Superior temporal gyrus (tissue), 1 donor: ENCODE measurements at regions not wholly inside any gene's neighbourhood (a gene's known extent, or its start where the extent isn't known, plus 50 kb on each side); places are given as distances from the start of the nearest gene placed in this dataset.
"Not testable (repeated sequence)": the region's sequence is repeated elsewhere in the genome, so short reads cannot be mapped to it uniquely, and the experiment has no call there.

Experiments
- DNase-seq: peaks from one replicate; pipeline ENCODE4 v3.0.0-alpha.2; 2016; ENCODE audit errors: extremely low spot score

DNA sequence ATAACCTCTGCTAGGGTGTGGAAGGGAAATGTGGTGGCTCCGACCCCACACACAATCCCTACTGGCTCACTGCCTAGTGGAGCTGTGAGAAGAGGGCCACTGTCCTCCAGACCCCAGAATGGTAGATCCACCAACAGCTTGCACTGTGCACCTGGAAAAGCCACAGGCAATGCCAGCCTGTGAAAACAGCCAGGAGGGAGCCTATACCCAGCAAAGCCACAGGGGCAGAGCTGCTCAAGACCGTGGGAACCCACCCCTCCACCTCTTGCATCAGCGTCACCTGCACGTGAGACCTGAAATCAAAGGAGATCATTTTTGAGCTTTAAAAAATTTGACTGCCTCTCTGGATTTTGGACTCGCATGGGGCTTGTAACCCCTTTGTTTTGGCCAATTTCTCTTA is 249.0 kb upstream of the CDH2 start:
- no peak for DNase-seq

- DNase-seq: no peak
These were observed 245.6 kb upstream of the CDH2 start for GRCh38 chr18:28422577-28422976.

DNA sequence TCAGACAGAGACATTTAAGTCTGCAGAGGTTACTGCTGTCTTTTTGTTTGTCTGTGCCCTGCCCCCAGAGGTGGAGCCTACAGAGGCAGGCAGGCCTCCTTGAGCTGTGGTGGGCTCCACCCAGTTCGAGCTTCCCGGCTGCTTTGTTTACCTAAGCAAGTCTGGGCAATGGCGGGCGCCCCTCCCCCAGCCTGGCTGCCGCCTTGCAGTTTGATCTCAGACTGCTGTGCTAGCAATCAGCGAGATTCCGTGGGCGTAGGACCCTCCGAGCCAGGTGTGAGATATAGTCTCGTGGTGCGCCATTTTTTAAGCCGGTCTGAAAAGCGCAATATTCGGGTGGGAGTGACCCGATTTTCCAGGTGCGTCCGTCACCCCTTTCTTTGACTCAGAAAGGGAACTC is 245.0 kb upstream of the CDH2 start:
- DNase-seq: not testable (repeated sequence)

DNA sequence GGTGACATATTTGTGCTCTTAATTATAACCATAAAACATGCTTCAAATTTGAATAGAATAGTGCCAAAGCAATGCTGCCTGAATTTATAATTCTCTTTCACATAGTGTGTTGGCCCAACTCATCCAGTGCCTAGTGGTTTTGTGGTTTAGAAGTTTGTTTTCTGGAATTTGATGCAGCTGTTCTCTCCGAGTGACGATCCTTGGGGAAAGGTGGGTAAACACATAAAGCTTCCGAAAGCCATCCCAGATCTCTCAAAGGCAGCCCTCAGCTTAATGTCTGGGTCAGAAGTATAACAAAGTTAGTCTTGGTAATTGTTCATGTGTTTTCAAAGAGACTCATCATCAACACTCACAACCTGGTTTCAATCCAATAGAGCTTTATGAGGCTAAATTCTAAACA is 235.6 kb upstream of the CDH2 start:
- no peak for DNase-seq

DNA sequence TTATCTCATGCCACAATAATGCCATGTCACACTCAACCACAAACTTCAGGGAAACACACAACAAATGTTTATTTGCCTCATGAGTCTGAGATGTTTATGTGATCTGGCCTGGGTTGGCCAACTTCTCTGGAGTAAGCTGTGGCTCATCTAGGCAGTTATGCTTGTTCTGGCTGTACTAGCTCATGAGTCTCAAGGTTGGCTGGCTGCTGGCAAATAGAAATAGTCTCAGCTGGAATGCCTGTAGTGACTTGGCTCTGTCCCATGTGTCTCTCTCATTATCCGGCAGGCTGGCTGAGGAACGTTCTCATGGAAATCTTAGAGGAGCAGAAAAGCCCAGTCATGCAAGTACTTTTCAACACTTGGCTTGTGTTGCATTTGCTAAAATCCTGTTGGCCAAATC is 234.9 kb upstream of the CDH2 start:
- DNase-seq: no peak

GRCh38 chr18:28409811-28410210 is 232.9 kb upstream of the CDH2 start:
- DNase-seq: no peak

GRCh38 chr18:28408528-28408927 is 231.6 kb upstream of the CDH2 start:
- DNase-seq: no peak

DNA sequence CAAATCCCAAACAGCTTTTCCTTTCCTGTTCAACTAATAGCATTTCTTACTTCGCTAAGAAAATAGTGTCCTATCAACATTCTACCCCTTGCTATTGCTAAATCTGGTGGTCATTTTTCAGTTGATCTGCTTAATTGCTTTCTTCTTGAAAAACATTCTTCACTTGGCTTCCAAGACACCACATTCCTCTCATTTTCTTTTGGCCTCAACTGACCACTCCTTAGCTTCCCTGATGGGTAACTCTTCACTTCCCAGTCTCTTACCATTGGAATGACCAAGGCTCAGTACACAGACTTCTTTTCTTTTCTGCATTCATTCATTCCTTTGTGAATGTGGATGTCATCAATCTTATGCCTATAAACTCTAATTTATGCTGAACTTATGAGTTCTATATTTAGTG is 230.8 kb upstream of the CDH2 start:
- DNase-seq: no peak

- no peak for DNase-seq
These were observed 229.6 kb upstream of the CDH2 start for GRCh38 chr18:28406533-28406932.

DNA sequence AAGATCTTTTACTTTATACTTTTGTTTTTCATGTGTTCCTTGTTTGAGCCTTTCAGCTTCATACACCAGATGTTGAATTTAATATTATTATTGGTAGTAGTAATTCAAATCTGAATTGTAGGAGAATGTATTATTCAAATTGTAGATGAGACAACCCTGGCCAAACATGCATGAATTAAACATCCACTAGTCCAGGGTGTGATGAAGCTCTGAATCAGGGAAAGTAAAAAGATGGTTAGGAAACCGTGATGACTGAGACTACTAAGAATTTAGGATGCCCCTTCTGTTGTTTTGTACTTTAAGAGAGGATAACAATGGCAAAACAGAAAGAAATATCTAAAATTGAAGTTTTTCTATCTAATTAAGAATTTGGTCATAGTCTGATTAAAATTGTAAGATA is 227.8 kb upstream of the CDH2 start:
- no peak for DNase-seq

- no peak for DNase-seq
These were observed 222.9 kb upstream of the CDH2 start for GRCh38 chr18:28399781-28400362.

DNA sequence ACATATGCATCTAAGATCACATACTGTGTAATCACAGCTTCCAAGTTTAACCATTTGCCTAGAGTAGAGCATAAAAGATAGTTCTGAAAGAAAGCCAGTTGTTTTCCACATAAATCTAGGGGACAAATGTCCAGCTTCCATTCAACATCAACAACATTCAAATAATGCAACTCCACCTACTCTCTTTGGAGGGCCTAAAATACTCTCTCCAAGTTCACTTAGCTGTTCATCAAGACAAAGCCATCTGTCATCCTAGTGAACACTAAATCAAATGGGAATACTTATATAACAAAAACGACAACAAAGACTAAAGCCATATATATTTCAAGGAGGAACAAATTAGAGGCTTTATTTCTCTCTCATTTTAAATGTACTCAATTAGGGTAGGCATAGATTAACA is 221.5 kb upstream of the CDH2 start:
- no peak for DNase-seq

GRCh38 chr18:28390022-28390421 is 213.1 kb upstream of the CDH2 start:
- DNase-seq: no peak

- DNase-seq: no peak
These were observed 205.4 kb upstream of the CDH2 start for GRCh38 chr18:28382215-28382879.

- DNase-seq: no peak
These were observed 195.3 kb upstream of the CDH2 start for GRCh38 chr18:28372186-28372585.

- DNase-seq: no peak
These were observed 189.7 kb upstream of the CDH2 start for GRCh38 chr18:28366676-28367075.

DNA sequence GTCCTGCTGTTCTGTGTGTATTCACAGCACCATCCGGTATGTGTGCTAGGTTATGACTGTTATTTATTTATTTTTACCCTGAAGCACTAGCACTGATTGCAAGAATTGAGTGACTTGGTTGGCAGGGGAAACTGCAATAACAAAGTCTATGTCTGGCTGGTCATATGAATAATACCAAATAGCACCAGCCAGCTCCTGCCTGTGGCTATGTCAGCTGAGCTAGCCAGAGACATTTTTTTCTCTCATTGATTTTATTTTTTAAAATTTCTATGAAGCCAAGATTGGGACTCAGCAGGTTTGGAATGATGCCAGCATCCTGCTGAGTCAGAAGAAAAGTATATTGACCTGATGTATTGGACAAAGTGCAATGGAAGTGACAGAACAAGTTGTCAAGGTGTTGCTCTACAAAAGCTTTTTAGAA is 188.5 kb upstream of the CDH2 start:
- DNase-seq: no peak

DNA sequence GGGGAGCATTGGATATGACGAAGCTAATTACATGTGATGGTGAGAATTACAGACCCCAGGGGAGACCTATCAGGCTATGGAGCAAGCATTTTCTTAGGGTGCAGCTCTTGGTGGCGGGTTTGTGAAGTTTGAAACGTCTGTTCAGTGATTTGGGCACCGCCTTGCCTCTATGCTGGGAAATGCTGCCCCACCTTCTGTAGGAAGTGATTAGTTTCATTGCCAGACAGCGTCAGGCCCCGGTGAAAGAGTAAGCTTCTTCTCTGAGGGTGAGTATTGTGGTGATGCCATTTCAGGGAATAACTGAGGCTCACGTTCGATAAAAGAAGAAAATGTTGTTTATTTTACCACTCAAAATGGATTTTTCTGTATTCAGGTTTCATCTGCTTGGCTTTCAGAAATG is 186.2 kb upstream of the CDH2 start:
- DNase-seq: no peak

DNA sequence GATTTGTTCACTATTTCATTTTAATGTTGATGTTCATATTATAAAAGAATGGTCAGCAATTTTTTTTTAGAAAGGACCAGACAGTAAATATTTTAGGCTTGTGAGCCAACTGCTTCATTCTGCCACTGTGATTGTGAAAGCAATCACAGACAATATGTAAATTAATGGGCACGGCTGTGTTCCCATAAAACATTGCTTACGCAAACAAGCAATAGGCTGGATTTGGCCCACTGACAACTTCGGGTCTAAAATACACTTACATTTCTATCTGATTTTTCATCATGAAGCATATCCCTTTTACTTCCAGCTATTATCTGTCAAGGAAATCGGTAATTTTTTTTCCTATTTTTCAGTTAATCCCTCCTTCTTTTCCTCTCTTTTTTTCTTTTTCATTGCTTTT is 182.2 kb upstream of the CDH2 start:
- no peak for DNase-seq

- no peak for DNase-seq
These were observed 181.0 kb upstream of the CDH2 start for GRCh38 chr18:28357766-28358401.

DNA sequence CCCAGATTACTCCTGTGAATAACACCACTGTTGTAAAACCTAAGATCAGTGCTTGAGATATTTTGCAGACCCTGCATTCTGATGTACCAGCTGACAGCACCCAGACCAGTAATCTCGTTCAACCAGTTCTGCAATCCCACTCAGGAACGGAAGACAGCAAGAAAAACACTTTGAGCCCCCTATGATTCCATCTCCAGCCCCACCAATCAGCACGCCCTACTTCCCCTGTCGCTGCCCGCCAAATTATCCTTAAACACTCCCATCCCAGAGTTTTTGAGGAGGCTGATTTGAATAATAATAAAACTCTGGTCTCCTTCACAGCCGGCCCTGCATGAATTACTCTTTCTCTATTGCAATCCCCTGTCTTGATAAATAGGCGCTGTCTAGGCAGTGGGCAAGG is 173.9 kb upstream of the CDH2 start:
- DNase-seq: no peak

DNA sequence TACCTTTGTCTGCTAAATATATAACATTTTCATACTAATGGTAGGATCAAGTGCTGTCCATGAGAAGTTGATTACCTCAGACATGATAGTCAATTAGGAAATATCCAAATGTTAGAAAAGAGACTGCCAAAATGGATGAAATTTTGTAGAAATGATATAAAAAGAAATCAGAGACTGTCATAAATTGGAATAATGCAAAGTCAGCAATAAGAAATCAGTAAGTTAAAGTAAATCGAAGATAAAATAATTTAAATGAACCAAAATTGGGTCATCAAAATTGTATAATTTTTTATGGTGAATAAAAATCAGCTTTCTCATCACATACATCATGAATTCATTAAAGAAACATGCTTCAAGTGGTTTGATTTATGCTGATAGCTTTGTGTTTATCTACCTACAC is 165.3 kb upstream of the CDH2 start:
- no peak for DNase-seq

- no peak for DNase-seq
These were observed 161.4 kb upstream of the CDH2 start for GRCh38 chr18:28338316-28338715.

GRCh38 chr18:28334516-28334915 is 157.6 kb upstream of the CDH2 start:
- no peak for DNase-seq
